Activated CD8-positive, alpha-beta memory T cell treated with anti-CD3 and anti-CD28 coated beads for 36 hours (primary cell): ENCODE measurements at regions not wholly inside any gene's neighbourhood (a gene's known extent, or its start where the extent isn't known, plus 50 kb on each side); places are given as distances from the start of the nearest gene placed in this dataset.
"Not testable (repeated sequence)": the region's sequence is repeated elsewhere in the genome, so short reads cannot be mapped to it uniquely, and the experiment has no call there.

Experiments used
- CTCF ChIA-PET: fragments of 350-600 bp; sonication (Branson Sonifier 250); formaldehyde crosslinking; loops from one replicate; lab custom pipeline; 2021; ENCODE audit warnings: antibody characterized with exemption; lab: Charles Lee
- POLR2A ChIA-PET: fragments of 350-600 bp; sonication (Branson Sonifier 250); formaldehyde crosslinking; loops from one replicate; lab custom pipeline; 2021; ENCODE audit warnings: antibody characterized with exemption; lab: Charles Lee

GRCh38 chr1:30012455-30013440 lies 710.6 kb downstream of the MATN1 start:
- CTCF ChIA-PET: no interaction called here
- POLR2A ChIA-PET: no interaction called here

GRCh38 chr1:30011970-30012369 lies 711.4 kb downstream of the MATN1 start:
- ChIA-PET POLR2A (no interaction called here), CTCF (no interaction called here)

GRCh38 chr1:30010506-30011106 lies 712.8 kb downstream of the MATN1 start:
- CTCF ChIA-PET: no interaction called here
- POLR2A ChIA-PET: no interaction called here

GRCh38 chr1:30009720-30010119 lies 713.7 kb downstream of the MATN1 start:
- CTCF ChIA-PET: no interaction called here

GRCh38 chr1:30008998-30009657 lies 714.3 kb downstream of the MATN1 start:
- ChIA-PET CTCF (no interaction called here), POLR2A (no interaction called here)

More at GRCh38 chr1:30009720-30010119, 713.7 kb downstream of the MATN1 start:
- POLR2A ChIA-PET: no interaction called here

- ChIA-PET CTCF (no interaction called here), POLR2A (no interaction called here)
Measured at GRCh38 chr1:30008372-30008997, 714.9 kb downstream of the MATN1 start.

GRCh38 chr1:30005972-30006619 lies 717.3 kb downstream of the MATN1 start:
- POLR2A ChIA-PET: no interaction called here
- CTCF ChIA-PET: no interaction called here

GRCh38 chr1:30001732-30002039 lies 721.7 kb downstream of the MATN1 start:
- POLR2A ChIA-PET: no interaction called here

GRCh38 chr1:30001011-30001731 lies 722.2 kb downstream of the MATN1 start:
- CTCF ChIA-PET: no interaction called here

More at GRCh38 chr1:30001732-30002039, 721.7 kb downstream of the MATN1 start:
- CTCF ChIA-PET: no interaction called here

GRCh38 chr1:30000266-30000665 lies 723.1 kb downstream of the MATN1 start:
- POLR2A ChIA-PET: no interaction called here
- CTCF ChIA-PET: no interaction called here

More at GRCh38 chr1:30001011-30001731, 722.2 kb downstream of the MATN1 start:
- POLR2A ChIA-PET: no interaction called here

- CTCF ChIA-PET: no interaction called here
- POLR2A ChIA-PET: no interaction called here
Measured at GRCh38 chr1:29999595-29999994, 723.8 kb downstream of the MATN1 start.

GRCh38 chr1:29998686-29999085 lies 724.7 kb downstream of the MATN1 start:
- POLR2A ChIA-PET: no interaction called here
- CTCF ChIA-PET: no interaction called here

- CTCF ChIA-PET, POLR2A ChIA-PET: not testable (repeated sequence)
Measured at GRCh38 chr1:29997818-29998217, 725.6 kb downstream of the MATN1 start.

- ChIA-PET POLR2A (no interaction called here), CTCF (no interaction called here)
Measured at GRCh38 chr1:29993950-29994349, 729.4 kb downstream of the MATN1 start.

GRCh38 chr1:29991815-29992214 lies 731.6 kb downstream of the MATN1 start:
- POLR2A ChIA-PET: interaction anchor here (0.5 kb wide), 1 partner anchor 60 kb away, joined by 3 read pairs; no protein-coding TSS in a partner anchor
- CTCF ChIA-PET: no interaction called here

- ChIA-PET POLR2A (no interaction called here), CTCF (no interaction called here)
Measured at GRCh38 chr1:29991025-29991424, 732.4 kb downstream of the MATN1 start.

GRCh38 chr1:29990304-29990703 lies 733.1 kb downstream of the MATN1 start:
- ChIA-PET POLR2A (no interaction called here), CTCF (no interaction called here)

- ChIA-PET POLR2A (no interaction called here), CTCF (no interaction called here)
Measured at GRCh38 chr1:29986986-29987385, 736.4 kb downstream of the MATN1 start.

GRCh38 chr1:29985606-29985945 lies 737.8 kb downstream of the MATN1 start:
- ChIA-PET CTCF (no interaction called here), POLR2A (no interaction called here)
